ENCODE measurements at regions not wholly inside any gene's neighbourhood (a gene's known extent, or its start where the extent isn't known, plus 50 kb on each side); places are given as distances from the start of the nearest gene placed in this dataset.

DNA sequence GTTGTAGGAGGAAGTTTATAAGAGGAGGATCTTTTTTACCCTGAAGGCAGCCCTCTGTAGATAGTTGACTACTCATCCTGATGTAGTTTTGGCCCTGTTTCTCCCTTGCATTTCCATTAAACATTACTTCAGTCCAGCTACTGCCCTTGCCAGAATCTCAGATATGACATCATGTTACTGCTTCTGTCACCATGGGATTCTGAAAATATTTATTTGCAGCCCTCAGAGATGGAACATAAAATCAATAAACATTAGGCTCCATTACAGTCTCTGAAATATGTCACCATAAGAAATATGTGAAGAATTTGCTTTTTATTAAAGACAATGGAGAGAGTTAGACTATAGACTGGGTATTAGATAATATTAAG is 68.7 kb upstream of the STK39 start:
- Histone ChIP-seq H3K4me3 (no peak overlapping the region), H3K4me1 (no peaks in the 10 kb centered on the region), H3K36me3 (ENCODE audit: insufficient read depth in 1 of 2, low read depth in 1 of 2) (no peaks in the 10 kb centered on the region), H3K27ac (no peak overlapping the region), H3K9me3 (no peaks in the 10 kb centered on the region), H3K27me3 (ENCODE audit: insufficient read depth in 3 of 3, low read length in 2 of 3) (no peaks in the 10 kb centered on the region)
- intact Hi-C loops (cut with DNase I): no loop called here
- ATAC-seq (no peak), DNase-seq (no peak)
- TF ChIP-seq, protein P1, sequence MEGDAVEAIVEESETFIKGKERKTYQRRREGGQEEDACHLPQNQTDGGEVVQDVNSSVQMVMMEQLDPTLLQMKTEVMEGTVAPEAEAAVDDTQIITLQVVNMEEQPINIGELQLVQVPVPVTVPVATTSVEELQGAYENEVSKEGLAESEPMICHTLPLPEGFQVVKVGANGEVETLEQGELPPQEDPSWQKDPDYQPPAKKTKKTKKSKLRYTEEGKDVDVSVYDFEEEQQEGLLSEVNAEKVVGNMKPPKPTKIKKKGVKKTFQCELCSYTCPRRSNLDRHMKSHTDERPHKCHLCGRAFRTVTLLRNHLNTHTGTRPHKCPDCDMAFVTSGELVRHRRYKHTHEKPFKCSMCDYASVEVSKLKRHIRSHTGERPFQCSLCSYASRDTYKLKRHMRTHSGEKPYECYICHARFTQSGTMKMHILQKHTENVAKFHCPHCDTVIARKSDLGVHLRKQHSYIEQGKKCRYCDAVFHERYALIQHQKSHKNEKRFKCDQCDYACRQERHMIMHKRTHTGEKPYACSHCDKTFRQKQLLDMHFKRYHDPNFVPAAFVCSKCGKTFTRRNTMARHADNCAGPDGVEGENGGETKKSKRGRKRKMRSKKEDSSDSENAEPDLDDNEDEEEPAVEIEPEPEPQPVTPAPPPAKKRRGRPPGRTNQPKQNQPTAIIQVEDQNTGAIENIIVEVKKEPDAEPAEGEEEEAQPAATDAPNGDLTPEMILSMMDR (IDR thresholded peaks at IDR 0.05): no peak

DNA sequence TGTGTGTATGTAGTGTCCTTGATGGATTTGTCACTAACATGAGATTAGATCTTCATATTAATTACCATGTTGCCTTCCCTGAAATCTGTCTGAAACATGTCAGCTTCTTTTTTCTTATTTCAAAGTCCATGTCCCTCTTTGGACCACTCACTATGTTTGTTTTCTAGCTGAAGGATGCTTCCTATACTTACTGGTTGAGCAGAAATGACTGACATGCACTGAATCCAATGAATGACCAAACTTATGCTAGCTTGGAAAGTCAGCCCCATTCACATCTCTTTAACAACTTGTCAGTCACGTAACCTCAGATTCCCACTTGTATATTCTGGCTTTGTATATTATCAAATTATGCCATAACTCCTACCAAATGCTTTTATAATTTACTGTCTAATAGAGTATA is 69.9 kb upstream of the STK39 start:
- intact Hi-C loops (cut with DNase I): no loop called here
- DNase-seq (no peak), ATAC-seq (no peak)
- no peaks in the 10 kb centered on the region for H3K4me1 ChIP-seq
- no peaks in the 10 kb centered on the region for H3K9me3 ChIP-seq
- 94 to 100% (median 97%) methylated on average over 1 of the region's 1 CpG for WGBS, 3 donors
- TF ChIP-seq, protein P1 (IDR thresholded peaks at IDR 0.05): no peak
- H3K27me3 ChIP-seq (ENCODE audit: insufficient read depth in 3 of 3, low read length in 2 of 3): no peaks in the 10 kb centered on the region
- no peaks in the 10 kb centered on the region for H3K36me3 ChIP-seq (ENCODE audit: insufficient read depth in 1 of 2, low read depth in 1 of 2)
- H3K4me3 ChIP-seq: no peak overlapping the region
- no peak overlapping the region for H3K27ac ChIP-seq

DNA sequence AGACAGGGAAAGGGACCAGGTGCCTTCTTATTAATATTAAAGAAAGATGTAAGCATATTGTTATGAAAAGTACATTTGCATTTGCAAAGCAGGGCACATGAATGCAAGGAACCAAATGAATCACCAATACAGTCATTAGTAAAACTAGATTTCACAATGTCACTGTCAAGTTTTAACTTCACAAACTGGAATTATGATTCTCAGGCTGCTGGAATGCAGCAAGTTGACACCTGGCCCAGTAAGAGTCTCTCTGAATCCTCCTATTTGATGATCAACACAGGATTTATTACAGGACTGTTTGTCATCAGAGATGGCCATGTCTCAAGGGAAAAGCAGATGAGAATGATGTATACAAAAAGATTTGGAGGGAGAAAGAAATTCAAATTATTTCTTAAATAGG is 72.9 kb upstream of the STK39 start:
- H3K27ac ChIP-seq: no peak overlapping the region
- no peaks in the 10 kb centered on the region for H3K36me3 ChIP-seq (ENCODE audit: insufficient read depth in 1 of 2, low read depth in 1 of 2)
- H3K27me3 ChIP-seq (ENCODE audit: insufficient read depth in 3 of 3, low read length in 2 of 3): no peaks in the 10 kb centered on the region
- no peak overlapping the region for H3K4me3 ChIP-seq
- DNase-seq (no peak), ATAC-seq (no peak)
- intact Hi-C loops (cut with DNase I): no loop called here
- no peaks in the 10 kb centered on the region for H3K4me1 ChIP-seq
- H3K9me3 ChIP-seq: no peaks in the 10 kb centered on the region
- TF ChIP-seq, protein P1 (IDR thresholded peaks at IDR 0.05): no peak

DNA sequence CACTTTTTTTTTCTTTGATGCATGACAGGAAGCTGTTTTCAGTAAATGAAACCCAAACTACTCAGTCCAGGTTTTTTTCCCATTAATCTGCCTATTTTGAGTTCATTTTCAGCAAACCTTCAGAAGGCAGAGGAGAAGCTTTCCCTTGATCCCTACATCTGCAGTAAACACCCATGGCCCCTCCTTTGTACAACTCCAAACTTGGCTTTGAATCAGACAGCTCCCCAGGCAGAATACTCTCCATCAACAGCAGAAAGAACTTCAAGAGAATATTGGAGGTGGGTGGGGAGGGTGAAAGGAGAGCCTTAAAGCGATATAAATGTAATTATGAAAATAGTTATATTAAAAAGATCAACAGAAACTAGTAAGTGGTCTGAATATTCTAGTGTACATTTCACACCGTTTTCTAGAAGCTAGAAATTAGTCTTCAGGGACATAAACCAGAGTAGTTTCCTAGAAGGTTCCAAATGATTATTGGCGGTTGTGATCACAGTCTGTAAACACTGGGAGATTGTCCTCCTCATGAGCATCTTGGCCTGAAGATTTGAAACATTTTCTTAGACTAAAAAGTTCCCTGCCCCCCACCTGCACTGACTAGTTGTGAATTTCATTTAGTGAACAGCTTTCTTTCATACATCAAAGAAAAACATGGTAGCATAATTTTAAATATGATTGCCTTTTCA is 75.1 kb upstream of the STK39 start:
- no peak for ATAC-seq
- no peaks in the 10 kb centered on the region for H3K9me3 ChIP-seq
- no peak overlapping the region for H3K27ac ChIP-seq
- TF ChIP-seq, protein P1 (IDR thresholded peaks at IDR 0.05): no peak
- no peak overlapping the region for H3K4me3 ChIP-seq
- H3K27me3 ChIP-seq (ENCODE audit: insufficient read depth in 3 of 3, low read length in 2 of 3): no peaks in the 10 kb centered on the region
- no peaks in the 10 kb centered on the region for H3K36me3 ChIP-seq (ENCODE audit: insufficient read depth in 1 of 2, low read depth in 1 of 2)
- no peak for DNase-seq
- H3K4me1 ChIP-seq: no peaks in the 10 kb centered on the region
- WGBS, 3 donors: 61 to 68% (median 65%) methylated on average over 3 of the region's 3 CpGs
- intact Hi-C loops (cut with DNase I): no loop called here

DNA sequence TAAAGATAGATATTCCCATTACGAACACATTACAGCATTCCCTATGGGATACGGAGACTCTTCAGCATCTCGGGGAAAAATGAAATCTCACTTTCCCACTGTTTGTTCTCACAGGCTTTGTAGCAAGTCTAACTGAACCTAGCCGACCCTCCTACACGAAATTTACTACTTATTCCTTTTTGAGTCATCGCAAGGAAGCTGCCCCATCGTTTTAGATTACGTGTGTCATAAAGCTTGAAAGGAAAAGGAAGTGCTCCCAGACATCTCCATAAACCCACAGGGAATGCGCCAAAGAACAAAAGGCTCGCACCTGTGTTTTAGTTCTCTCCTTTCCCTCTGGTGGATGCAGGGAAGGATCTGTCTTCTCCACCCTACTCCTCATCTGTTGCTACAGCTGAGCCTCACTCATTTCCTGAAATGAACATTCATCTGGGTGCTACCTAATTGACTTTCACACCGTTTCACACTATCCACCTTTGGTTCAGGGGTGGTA is 76.2 kb upstream of the STK39 start:
- Histone ChIP-seq H3K4me3 (no peak overlapping the region), H3K4me1 (no peaks in the 10 kb centered on the region), H3K27me3 (ENCODE audit: insufficient read depth in 3 of 3, low read length in 2 of 3) (no peaks in the 10 kb centered on the region), H3K27ac (no peak overlapping the region), H3K9me3 (no peaks in the 10 kb centered on the region), H3K36me3 (ENCODE audit: insufficient read depth in 1 of 2, low read depth in 1 of 2) (no peaks in the 10 kb centered on the region)
- TF ChIP-seq, protein P1 (IDR thresholded peaks at IDR 0.05): no peak
- intact Hi-C loops (cut with DNase I): no loop called here
- 36 to 38% (median 37%) methylated on average over 11 of the region's 11 CpGs for WGBS, 3 donors
- ATAC-seq (no peak), DNase-seq (no peak)
